HG02798 (cell line): ENCODE measurements at regions not wholly inside any gene's neighbourhood (a gene's known extent, or its start where the extent isn't known, plus 50 kb on each side); places are given as distances from the start of the nearest gene placed in this dataset.
A peak's percentile ranks its signal among the peaks of the same experiment; 100 is the strongest.

Experiments
- ATAC-seq: cut with Tn5 transposase; IDR thresholded peaks from one replicate; pipeline ENCODE4 v1.9.1; 2021; ENCODE audit warnings: mild to moderate bottlenecking; ENCODE audit not compliant: unreplicated experiment, poor library complexity

- no peak for ATAC-seq
Measured at GRCh38 chr13:62084728-62085127, 669.1 kb upstream of the PCDH20 start.

- ATAC-seq, result no peak
Measured at GRCh38 chr13:62067821-62068220, 652.2 kb upstream of the PCDH20 start.

GRCh38 chr13:62065016-62065415, 649.4 kb upstream of the PCDH20 start:
- ATAC-seq, result no peak

- no peak for ATAC-seq
Measured at GRCh38 chr13:62061751-62062150, 646.1 kb upstream of the PCDH20 start.

- no peak for ATAC-seq
Measured at GRCh38 chr13:62060570-62060969, 644.9 kb upstream of the PCDH20 start.

GRCh38 chr13:62057286-62057685, 641.6 kb upstream of the PCDH20 start:
- no peak for ATAC-seq

- no peak for ATAC-seq
Measured at GRCh38 chr13:62049992-62050391, 634.3 kb upstream of the PCDH20 start.

- no peak for ATAC-seq
Measured at GRCh38 chr13:62046512-62046911, 630.9 kb upstream of the PCDH20 start.

- ATAC-seq, result no peak
Measured at GRCh38 chr13:62043600-62043999, 628.0 kb upstream of the PCDH20 start.

GRCh38 chr13:62040806-62041205, 625.2 kb upstream of the PCDH20 start:
- ATAC-seq, result no peak

- ATAC-seq, result no peak
Measured at GRCh38 chr13:62040078-62040477, 624.4 kb upstream of the PCDH20 start.

- ATAC-seq, result peak; percentile 64
Measured at GRCh38 chr13:62038214-62038613, 622.6 kb upstream of the PCDH20 start.

GRCh38 chr13:62035981-62036380, 620.3 kb upstream of the PCDH20 start:
- ATAC-seq, result no peak

GRCh38 chr13:62033934-62034333, 618.3 kb upstream of the PCDH20 start:
- ATAC-seq, result no peak

GRCh38 chr13:62022369-62022768, 606.7 kb upstream of the PCDH20 start:
- no peak for ATAC-seq

GRCh38 chr13:62019858-62020257, 604.2 kb upstream of the PCDH20 start:
- ATAC-seq, result no peak

GRCh38 chr13:62014299-62014698, 598.6 kb upstream of the PCDH20 start:
- no peak for ATAC-seq

- ATAC-seq, result no peak
Measured at GRCh38 chr13:62003452-62003851, 587.8 kb upstream of the PCDH20 start.

GRCh38 chr13:61994174-61994573, 578.5 kb upstream of the PCDH20 start:
- no peak for ATAC-seq

- ATAC-seq, result no peak
Measured at GRCh38 chr13:61989978-61990377, 574.3 kb upstream of the PCDH20 start.

GRCh38 chr13:61988810-61989209, 573.2 kb upstream of the PCDH20 start:
- no peak for ATAC-seq

GRCh38 chr13:61975001-61975400, 559.4 kb upstream of the PCDH20 start:
- ATAC-seq, result no peak

- ATAC-seq, result no peak
Measured at GRCh38 chr13:61965756-61966155, 550.1 kb upstream of the PCDH20 start.
